GM06990 (cell line): ENCODE measurements at regions not wholly inside any gene's neighbourhood (a gene's known extent, or its start where the extent isn't known, plus 50 kb on each side); places are given as distances from the start of the nearest gene placed in this dataset.

Experiments
- DNase-seq: peaks from one replicate; pipeline ENCODE4 v3.0.0-alpha.2; 2011; ENCODE audit not compliant: insufficient read length; ENCODE audit errors: extremely low read depth
- H3K27me3 ChIP-seq: replicated peaks from 2 replicates; pipeline ENCODE4 v1.6.0; 2011; ENCODE audit warnings: low read length; ENCODE audit not compliant: control insufficient read depth, insufficient read depth
- H3K36me3 ChIP-seq: 2 replicates; pipeline ENCODE4 v1.5.1; 2011; ENCODE audit warnings: low read length; ENCODE audit not compliant: control insufficient read depth, insufficient read depth
- H3K4me3 ChIP-seq: replicated peaks from 2 replicates; pipeline ENCODE4 v1.5.1; 2011; ENCODE audit warnings: low read depth, mild to moderate bottlenecking, control low read depth, low read length
- TF ChIP-seq, protein P1 (sequence below): IDR thresholded peaks from 2 replicates; pipeline ENCODE4 v1.5.1; 2011; ENCODE audit warnings: low read length, control low read depth, mild to moderate bottlenecking, inconsistent platforms; ENCODE audit not compliant: insufficient read depth, poor library complexity, severe bottlenecking

GRCh38 chr16:79758615-79759346, 158.2 kb upstream of the MAF start:
- DNase-seq, result no peak
- H3K27me3 ChIP-seq, result no peaks in the 10 kb centered on the region

GRCh38 chr16:79757968-79758367, 157.4 kb upstream of the MAF start:
- Histone ChIP-seq H3K36me3 (no peaks in the 10 kb centered on the region), H3K4me3 (no peak overlapping the region), H3K27me3 (no peaks in the 10 kb centered on the region)
- no peak for DNase-seq
- TF ChIP-seq, protein P1, sequence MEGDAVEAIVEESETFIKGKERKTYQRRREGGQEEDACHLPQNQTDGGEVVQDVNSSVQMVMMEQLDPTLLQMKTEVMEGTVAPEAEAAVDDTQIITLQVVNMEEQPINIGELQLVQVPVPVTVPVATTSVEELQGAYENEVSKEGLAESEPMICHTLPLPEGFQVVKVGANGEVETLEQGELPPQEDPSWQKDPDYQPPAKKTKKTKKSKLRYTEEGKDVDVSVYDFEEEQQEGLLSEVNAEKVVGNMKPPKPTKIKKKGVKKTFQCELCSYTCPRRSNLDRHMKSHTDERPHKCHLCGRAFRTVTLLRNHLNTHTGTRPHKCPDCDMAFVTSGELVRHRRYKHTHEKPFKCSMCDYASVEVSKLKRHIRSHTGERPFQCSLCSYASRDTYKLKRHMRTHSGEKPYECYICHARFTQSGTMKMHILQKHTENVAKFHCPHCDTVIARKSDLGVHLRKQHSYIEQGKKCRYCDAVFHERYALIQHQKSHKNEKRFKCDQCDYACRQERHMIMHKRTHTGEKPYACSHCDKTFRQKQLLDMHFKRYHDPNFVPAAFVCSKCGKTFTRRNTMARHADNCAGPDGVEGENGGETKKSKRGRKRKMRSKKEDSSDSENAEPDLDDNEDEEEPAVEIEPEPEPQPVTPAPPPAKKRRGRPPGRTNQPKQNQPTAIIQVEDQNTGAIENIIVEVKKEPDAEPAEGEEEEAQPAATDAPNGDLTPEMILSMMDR, result no peak

More at GRCh38 chr16:79758615-79759346, 158.2 kb upstream of the MAF start:
- Histone ChIP-seq H3K4me3 (no peak overlapping the region), H3K36me3 (no peaks in the 10 kb centered on the region)
- TF ChIP-seq, protein P1, result no peak

GRCh38 chr16:79757163-79757562, 156.6 kb upstream of the MAF start:
- no peaks in the 10 kb centered on the region for H3K36me3 ChIP-seq
- DNase-seq, result no peak
- no peak overlapping the region for H3K4me3 ChIP-seq
- TF ChIP-seq, protein P1, result no peak
- H3K27me3 ChIP-seq, result no peaks in the 10 kb centered on the region

GRCh38 chr16:79756571-79756970, 156.0 kb upstream of the MAF start:
- Histone ChIP-seq H3K4me3 (no peak overlapping the region), H3K27me3 (no peaks in the 10 kb centered on the region; the same call in 1 of the 2 replicates), H3K36me3 (no peaks in the 10 kb centered on the region)
- TF ChIP-seq, protein P1, result no peak
- no peak for DNase-seq

- TF ChIP-seq, protein P1, result no peak
- DNase-seq, result no peak
- no peaks in the 10 kb centered on the region for H3K36me3 ChIP-seq
- H3K27me3 ChIP-seq, result no peaks in the 10 kb centered on the region; the same call in 1 of the 2 replicates
- H3K4me3 ChIP-seq, result no peak overlapping the region
These were observed 154.0 kb upstream of the MAF start for GRCh38 chr16:79754501-79754900.
